GM06990 (cell line): ENCODE measurements at regions not wholly inside any gene's neighbourhood (a gene's known extent, or its start where the extent isn't known, plus 50 kb on each side); places are given as distances from the start of the nearest gene placed in this dataset.
"Not testable (repeated sequence)": the region's sequence is repeated elsewhere in the genome, so short reads cannot be mapped to it uniquely, and the experiment has no call there.

Experiments
- DNase-seq: peaks from one replicate; pipeline ENCODE4 v3.0.0-alpha.2; 2011; ENCODE audit not compliant: insufficient read length; ENCODE audit errors: extremely low read depth
- H3K27me3 ChIP-seq: replicated peaks from 2 replicates; pipeline ENCODE4 v1.6.0; 2011; ENCODE audit warnings: low read length; ENCODE audit not compliant: control insufficient read depth, insufficient read depth
- H3K36me3 ChIP-seq: 2 replicates; pipeline ENCODE4 v1.5.1; 2011; ENCODE audit warnings: low read length; ENCODE audit not compliant: control insufficient read depth, insufficient read depth
- H3K4me3 ChIP-seq: replicated peaks from 2 replicates; pipeline ENCODE4 v1.5.1; 2011; ENCODE audit warnings: low read depth, mild to moderate bottlenecking, control low read depth, low read length
- CTCF ChIP-seq: IDR thresholded peaks from 2 replicates; pipeline ENCODE4 v1.5.1; 2011; ENCODE audit warnings: low read length, control low read depth, mild to moderate bottlenecking, inconsistent platforms; ENCODE audit not compliant: insufficient read depth, poor library complexity, severe bottlenecking

GRCh38 chr10:121374121-121374520 is 224.1 kb downstream of the FGFR2 start:
- DNase-seq: no peak
- Histone ChIP-seq H3K27me3 (no peaks in the 10 kb centered on the region), H3K4me3 (no peak overlapping the region), H3K36me3 (no peaks in the 10 kb centered on the region)
- TF ChIP-seq CTCF: no peak

- no peak for DNase-seq
- Histone ChIP-seq H3K4me3 (no peak overlapping the region), H3K36me3 (no peaks in the 10 kb centered on the region), H3K27me3 (no peaks in the 10 kb centered on the region)
- TF ChIP-seq CTCF: no peak
Observed at GRCh38 chr10:121375172-121375571, 223.1 kb downstream of the FGFR2 start.

- H3K27me3 ChIP-seq: no peaks in the 10 kb centered on the region
- no peak for DNase-seq
- H3K36me3 ChIP-seq: no peaks in the 10 kb centered on the region
- TF ChIP-seq CTCF: no peak
- H3K4me3 ChIP-seq: no peak overlapping the region
Observed at GRCh38 chr10:121378251-121378801, 219.9 kb downstream of the FGFR2 start.

GRCh38 chr10:121379013-121379412 is 219.2 kb downstream of the FGFR2 start:
- no peak for TF ChIP-seq CTCF
- Histone ChIP-seq H3K27me3 (no peaks in the 10 kb centered on the region), H3K4me3 (no peak overlapping the region), H3K36me3 (no peaks in the 10 kb centered on the region)
- DNase-seq: no peak

- DNase-seq: no peak
- no peak for TF ChIP-seq CTCF
- H3K36me3 ChIP-seq: no peaks in the 10 kb centered on the region
- no peaks in the 10 kb centered on the region for H3K27me3 ChIP-seq
- no peak overlapping the region for H3K4me3 ChIP-seq
Observed at GRCh38 chr10:121380211-121380610, 218.0 kb downstream of the FGFR2 start.

- H3K4me3 ChIP-seq, H3K36me3 ChIP-seq, H3K27me3 ChIP-seq, DNase-seq: not testable (repeated sequence)
Observed at GRCh38 chr10:121382029-121382520, 216.2 kb downstream of the FGFR2 start.
